AG04450 (cell line): ENCODE measurements at regions not wholly inside any gene's neighbourhood (a gene's known extent, or its start where the extent isn't known, plus 50 kb on each side); places are given as distances from the start of the nearest gene placed in this dataset.

Source experiments
- CTCF ChIA-PET: fragments of 300-600, 350-600 bp; formaldehyde crosslinking; extraction: SDS; loops from one replicate; lab custom pipeline; 2022; ENCODE audit warnings: antibody characterized with exemption, inconsistent platforms; lab: Charles Lee
- POLR2A ChIA-PET: fragments of 350-600 bp; formaldehyde crosslinking; extraction: SDS; loops from one replicate; lab custom pipeline; 2021; ENCODE audit warnings: antibody characterized with exemption, inconsistent platforms; lab: Yijun Ruan, JAX
- DNase-seq: peaks from one replicate; pipeline ENCODE4 v3.0.0-alpha.2; 2011; ENCODE audit warnings: low read depth, low spot score
- H3K27ac ChIP-seq: one replicate; pipeline ENCODE4 v1.5.1; 2012; ENCODE audit warnings: low read depth, low read length, control low read depth
- H3K27me3 ChIP-seq: one replicate; pipeline ENCODE4 v1.6.0; 2012; ENCODE audit warnings: low read length; ENCODE audit not compliant: control insufficient read depth, insufficient read depth
- H3K4me3 ChIP-seq: 2 replicates; pipeline ENCODE4 v1.5.1; 2011; ENCODE audit warnings: mild to moderate bottlenecking, low read depth, low read length, control low read depth
- H3K9me3 ChIP-seq: 2 replicates; pipeline ENCODE4 v1.5.1; 2012; ENCODE audit warnings: low read length; ENCODE audit not compliant: control insufficient read depth, insufficient read depth
- CTCF ChIP-seq: IDR thresholded peaks from 2 replicates; pipeline ENCODE4 v1.5.1; 2011; ENCODE audit warnings: low read depth, low read length, control low read depth, inconsistent platforms

DNA sequence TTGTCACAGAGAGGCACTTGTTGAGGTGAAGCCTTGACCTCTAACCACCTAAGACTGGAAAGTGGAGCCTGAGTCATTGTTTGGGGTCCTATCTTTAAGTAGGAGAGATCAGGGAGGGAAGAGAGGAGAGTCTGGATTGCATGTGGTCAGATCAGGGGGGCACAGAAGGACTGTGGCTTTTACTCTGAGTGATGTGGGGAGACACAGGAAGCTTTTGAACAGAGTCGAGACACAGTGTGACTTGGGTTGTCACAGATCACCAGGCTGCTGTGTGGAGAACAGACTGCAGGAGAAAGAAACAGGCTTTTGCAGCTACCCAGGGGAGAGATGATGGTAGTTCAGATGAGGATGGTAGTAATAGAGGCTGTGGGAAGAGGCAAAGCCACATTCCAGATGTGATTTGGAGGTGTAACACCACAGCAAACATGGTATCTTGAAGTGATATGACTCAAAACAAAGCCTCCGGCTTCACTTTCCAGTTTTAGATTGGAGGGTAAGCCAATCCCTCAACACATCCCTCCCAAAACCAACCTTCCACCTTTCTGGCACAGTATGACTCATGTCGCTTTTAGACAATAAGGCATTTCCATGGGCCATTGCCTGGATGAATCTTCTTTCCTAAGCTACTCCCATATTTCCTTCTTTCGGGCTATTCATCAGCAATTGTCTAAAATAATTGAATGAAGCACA lies 125.8 kb upstream of the SLC44A3 start:
- Histone ChIP-seq H3K9me3 (no peaks in the 10 kb centered on the region; the same call in 1 of the 2 replicates), H3K4me3 (no peak overlapping the region), H3K27ac (no peak overlapping the region), H3K27me3 (no peaks in the 10 kb centered on the region)
- CTCF ChIA-PET = no interaction called here
- no peak for TF ChIP-seq CTCF
- no peak for DNase-seq
- POLR2A ChIA-PET = no interaction called here

DNA sequence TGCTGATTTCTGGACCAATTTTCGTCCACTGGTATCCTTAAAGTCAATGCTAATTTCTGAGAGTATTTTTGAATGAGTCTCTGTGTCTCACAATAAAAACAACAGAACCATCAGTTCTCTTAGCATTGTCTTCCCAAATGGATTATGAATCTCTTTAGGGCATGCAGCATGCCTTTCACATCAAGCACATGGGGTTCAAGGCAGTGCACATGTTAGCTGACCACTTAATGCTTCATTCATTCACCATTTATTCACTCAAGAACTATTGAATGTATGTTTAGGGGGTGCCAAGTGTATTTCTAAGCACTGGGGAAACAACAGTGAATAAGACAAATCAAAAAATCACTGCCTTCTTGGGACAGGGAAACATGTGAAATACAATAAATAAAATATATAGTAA lies 126.7 kb upstream of the SLC44A3 start:
- H3K4me3 ChIP-seq = no peak overlapping the region
- no peak overlapping the region for H3K27ac ChIP-seq
- DNase-seq = no peak
- H3K9me3 ChIP-seq = no peaks in the 10 kb centered on the region; the same call in 1 of the 2 replicates
- POLR2A ChIA-PET = no interaction called here
- CTCF ChIA-PET = no interaction called here
- no peak for TF ChIP-seq CTCF
- H3K27me3 ChIP-seq = no peaks in the 10 kb centered on the region

GRCh38 chr1:94693029-94693428 lies 127.1 kb upstream of the SLC44A3 start:
- no peak for TF ChIP-seq CTCF
- DNase-seq = no peak
- Histone ChIP-seq H3K27ac (no peak overlapping the region), H3K4me3 (no peak overlapping the region), H3K27me3 (no peaks in the 10 kb centered on the region), H3K9me3 (no peaks in the 10 kb centered on the region; the same call in 1 of the 2 replicates)
- POLR2A ChIA-PET = no interaction called here
- CTCF ChIA-PET = interaction anchor here (1.1 kb wide), 1 partner anchor 46 kb away, joined by 3 read pairs; no protein-coding TSS in a partner anchor

GRCh38 chr1:94688646-94689045 lies 131.5 kb upstream of the SLC44A3 start:
- H3K27me3 ChIP-seq = no peaks in the 10 kb centered on the region
- DNase-seq = no peak
- no peak overlapping the region for H3K4me3 ChIP-seq
- no peak for TF ChIP-seq CTCF
- H3K9me3 ChIP-seq = no peaks in the 10 kb centered on the region; the same call in 1 of the 2 replicates
- ChIA-PET POLR2A (no interaction called here), CTCF (interaction anchor here (0.6 to 0.7 kb wide), 2 partner anchors 27 to 50 kb away, joined by 3 read pairs; no protein-coding TSS in a partner anchor)
- H3K27ac ChIP-seq = no peak overlapping the region

DNA sequence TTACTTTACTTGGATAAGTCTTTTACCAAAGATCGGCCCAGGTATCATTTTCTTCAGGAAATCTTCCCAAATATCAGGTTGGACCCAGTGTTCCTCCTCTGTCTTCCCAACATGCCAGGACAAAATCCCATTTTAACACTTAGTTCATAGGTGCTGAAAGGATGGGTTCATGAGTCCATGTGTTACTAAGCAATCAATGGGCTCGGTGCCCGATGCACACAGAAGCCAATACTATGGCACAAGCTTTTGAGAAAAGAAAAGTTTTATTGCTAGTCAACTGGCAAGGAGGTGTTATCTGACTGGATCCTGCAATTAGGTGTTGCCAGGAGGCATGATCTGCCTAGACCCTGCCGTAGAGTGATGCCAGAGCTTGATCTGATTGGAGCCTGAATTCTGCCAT lies 133.3 kb upstream of the SLC44A3 start:
- Histone ChIP-seq H3K9me3 (no peaks in the 10 kb centered on the region; the same call in 1 of the 2 replicates), H3K4me3 (no peak overlapping the region), H3K27me3 (no peaks in the 10 kb centered on the region), H3K27ac (no peak overlapping the region)
- DNase-seq = no peak
- ChIA-PET CTCF (no interaction called here), POLR2A (no interaction called here)
- no peak for TF ChIP-seq CTCF
